H1 (cell line): ENCODE measurements at regions not wholly inside any gene's neighbourhood (a gene's known extent, or its start where the extent isn't known, plus 50 kb on each side); places are given as distances from the start of the nearest gene placed in this dataset.

ENCODE experiments used
- CTCF ChIA-PET: fragments of 300-600 bp; sonication (Branson Sonifier 250); formaldehyde crosslinking; loops from one replicate; lab custom pipeline; 2021; ENCODE audit not compliant: partially characterized antibody; lab: Charles Lee
- POLR2A ChIA-PET: fragments of 300-600 bp; sonication (Branson Sonifier 250); formaldehyde crosslinking; loops from one replicate; lab custom pipeline; 2021; ENCODE audit warnings: inconsistent platforms; ENCODE audit not compliant: partially characterized antibody; lab: Charles Lee
- DNase-seq, 2 experiments: peaks; one replicate each; pipeline versions ENCODE4 v3.0.0 to v3.0.0-alpha.2; 2010 to 2022; ENCODE audit warnings: low spot score in 2 of 2, low read depth in 1 of 2, mixed read lengths in 1 of 2
- FAIRE-seq: peaks from 2 replicates; lab custom pipeline; 2011; peaks lifted over from hg19 to GRCh38; lab: Jason Lieb, UNC
- H2AFZ ChIP-seq: 2 replicates; pipeline ENCODE4 v1.8.1; 2012; ENCODE audit warnings: low read length, inconsistent platforms
- H2AK5ac ChIP-seq: 2 replicates; pipeline ENCODE4 v1.6.1; 2013; ENCODE audit warnings: low read depth, low read length
- H2BK120ac ChIP-seq: replicated peaks from 2 replicates; pipeline ENCODE3; 2013; ENCODE audit warnings: low read depth, low read length, inconsistent platforms
- H2BK12ac ChIP-seq: 2 replicates; pipeline ENCODE4 v1.6.1; 2013; ENCODE audit warnings: low read depth, low read length
- H2BK15ac ChIP-seq: 2 replicates; pipeline ENCODE4 v1.6.1; 2013; ENCODE audit warnings: low read length
- H2BK20ac ChIP-seq: 2 replicates; pipeline ENCODE4 v1.6.1; 2013; ENCODE audit warnings: low read length
- H2BK5ac ChIP-seq: 2 replicates; pipeline ENCODE4 v1.6.1; 2013; ENCODE audit warnings: low read depth, low read length
- H3K14ac ChIP-seq: 2 replicates; pipeline ENCODE4 v1.6.1; 2013; ENCODE audit warnings: inconsistent platforms; ENCODE audit not compliant: insufficient read length
- H3K18ac ChIP-seq: 2 replicates; pipeline ENCODE4 v1.6.1; 2013; ENCODE audit warnings: low read length; ENCODE audit errors: extremely low read depth
- H3K23ac ChIP-seq: 2 replicates; pipeline ENCODE4 v1.6.1; 2013; ENCODE audit warnings: inconsistent platforms; ENCODE audit not compliant: insufficient read length
- H3K23me2 ChIP-seq: 2 replicates; pipeline ENCODE4 v1.6.1; 2013; ENCODE audit warnings: low read depth, low read length
- H3K27ac ChIP-seq: 2 replicates; pipeline ENCODE4 v1.6.1; 2011; ENCODE audit warnings: low read depth, low read length, inconsistent platforms
- H3K27me3 ChIP-seq, 4 experiments: replicated peaks in 1 of 4; 1 replicate in 1 of 4; 2 replicates in 3 of 4; pipeline versions ENCODE4 v1.6.1 to v1.8.1; 2011 to 2013; ENCODE audit warnings: low read length in 3 of 4, mild to moderate bottlenecking in 3 of 4, inconsistent platforms in 2 of 4, mixed read lengths in 2 of 4, moderate library complexity in 1 of 4; ENCODE audit not compliant: control insufficient read depth in 3 of 4, insufficient read depth in 3 of 4; ENCODE audit errors: extremely low read depth in 1 of 4
- H3K36me3 ChIP-seq, 4 experiments: 2 replicates each; pipeline versions ENCODE4 v1.6.1 to v1.8.1; 2011 to 2013; ENCODE audit warnings: mild to moderate bottlenecking in 4 of 4, low read length in 3 of 4, moderate library complexity in 2 of 4, control low read depth in 1 of 4, inconsistent platforms in 1 of 4; ENCODE audit not compliant: insufficient read depth in 4 of 4, control insufficient read depth in 2 of 4
- H3K4ac ChIP-seq: replicated peaks from 2 replicates; pipeline ENCODE3; 2013; ENCODE audit warnings: low read length, low read depth, mixed read lengths, inconsistent platforms; ENCODE audit not compliant: insufficient read length
- H3K4me1 ChIP-seq, 4 experiments: replicated peaks in 1 of 4; 1 replicate in 1 of 4; 2 replicates in 3 of 4; pipeline versions ENCODE4 v1.6.1 to v1.8.1; 2011 to 2013; ENCODE audit warnings: low read length in 3 of 4, inconsistent platforms in 2 of 4, mixed read lengths in 1 of 4; ENCODE audit not compliant: insufficient read depth in 4 of 4, control insufficient read depth in 3 of 4
- H3K4me2 ChIP-seq, 2 experiments: 2 replicates each; pipeline versions ENCODE4 v1.6.1 to v1.8.1; 2011 to 2013; ENCODE audit warnings: low read depth in 2 of 2, low read length in 2 of 2, control low read depth in 1 of 2, inconsistent platforms in 1 of 2, mild to moderate bottlenecking in 1 of 2; ENCODE audit not compliant: insufficient read depth in 1 of 2
- H3K4me3 ChIP-seq, 4 experiments: fragments of 200-600, 300-600 bp in 1 of 4; sonication (generic), shearing (Covaris generic), sonication (Bioruptor Twin) in 1 of 4; 2 replicates each; pipeline versions ENCODE4 v1.5.1 to v1.8.1; 2011 to 2016; ENCODE audit warnings: low read length in 4 of 4, low read depth in 3 of 4, control low read depth in 2 of 4, inconsistent platforms in 2 of 4, mild to moderate bottlenecking in 2 of 4, mixed read lengths in 1 of 4, moderate library complexity in 1 of 4; ENCODE audit not compliant: insufficient read depth in 2 of 4; ENCODE audit errors: extremely low read depth in 1 of 4
- H3K56ac ChIP-seq: replicated peaks from 2 replicates; pipeline ENCODE3; 2013; ENCODE audit warnings: low read depth, mild to moderate bottlenecking, mixed read lengths, low read length, inconsistent platforms; ENCODE audit not compliant: insufficient read length
- H3K79me1 ChIP-seq: 2 replicates; pipeline ENCODE4 v1.6.1; 2013; ENCODE audit warnings: low read depth, low read length, control low read depth
- H3K79me2 ChIP-seq, 2 experiments: 2 replicates each; pipeline versions ENCODE4 v1.6.1 to v1.8.1; 2012 to 2013; ENCODE audit warnings: low read length in 2 of 2, mild to moderate bottlenecking in 2 of 2, inconsistent platforms in 1 of 2; ENCODE audit not compliant: insufficient read depth in 2 of 2, control insufficient read depth in 1 of 2
- H3K9ac ChIP-seq, 4 experiments: replicated peaks in 1 of 4; 1 replicate in 1 of 4; 2 replicates in 3 of 4; pipeline versions ENCODE4 v1.6.1 to v1.8.1; 2011 to 2013; ENCODE audit warnings: low read depth in 3 of 4, low read length in 3 of 4, control low read depth in 2 of 4, mild to moderate bottlenecking in 2 of 4, moderate library complexity in 2 of 4, inconsistent platforms in 1 of 4; ENCODE audit errors: extremely low read depth in 1 of 4
- H3K9me3 ChIP-seq, 2 experiments: 2 replicates each; pipeline versions ENCODE4 v1.6.1 to v1.8.1; 2012 to 2013; ENCODE audit warnings: mild to moderate bottlenecking in 2 of 2, moderate library complexity in 2 of 2, control low read depth in 1 of 2, inconsistent platforms in 1 of 2, low read depth in 1 of 2, low read length in 1 of 2, mixed read lengths in 1 of 2; ENCODE audit not compliant: insufficient read depth in 2 of 2
- H4K20me1 ChIP-seq, 2 experiments: replicated peaks in 1 of 2; 2 replicates each; pipeline versions ENCODE3 to v1.8.1; 2011 to 2013; ENCODE audit warnings: inconsistent platforms in 2 of 2, low read length in 2 of 2, mild to moderate bottlenecking in 1 of 2; ENCODE audit not compliant: insufficient read depth in 2 of 2, control insufficient read depth in 1 of 2
- H4K5ac ChIP-seq: 2 replicates; pipeline ENCODE4 v1.6.1; 2013; ENCODE audit warnings: low read length, low read depth, mixed read lengths, inconsistent platforms; ENCODE audit not compliant: insufficient read length
- H4K8ac ChIP-seq: 2 replicates; pipeline ENCODE4 v1.8.0; 2013; ENCODE audit warnings: mild to moderate bottlenecking, moderate library complexity, low read length, inconsistent platforms; ENCODE audit not compliant: insufficient read depth; ENCODE audit errors: extremely low read depth
- H4K91ac ChIP-seq: replicated peaks from 2 replicates; pipeline ENCODE3; 2013; ENCODE audit warnings: low read length, mixed read lengths, inconsistent platforms; ENCODE audit not compliant: insufficient read length
- WGBS, 2 experiments: shearing (Covaris generic) in 1 of 2; methylation state at CpG; one replicate each; pipeline versions ENCODE4 v1.1.6 to v1.1.7; 2013 to 2015; ENCODE audit warnings: low lambda C conversion rate in 2 of 2, mixed read lengths in 2 of 2, inconsistent platforms in 1 of 2, low coverage in 1 of 2, missing lambda C conversion rate in 1 of 2; ENCODE audit not compliant: insufficient replicate concordance in 2 of 2, insufficient coverage in 1 of 2, insufficient read length in 1 of 2; ENCODE audit errors: extremely low coverage in 1 of 2, missing lambda C conversion rate in 1 of 2; 5-methylcytosine and 5-hydroxymethylcytosine counted together
- TF ChIP-seq, protein P1 (sequence below): IDR thresholded peaks from 2 replicates; pipeline ENCODE4 v1.6.1; 2012; ENCODE audit warnings: inconsistent platforms

DNA sequence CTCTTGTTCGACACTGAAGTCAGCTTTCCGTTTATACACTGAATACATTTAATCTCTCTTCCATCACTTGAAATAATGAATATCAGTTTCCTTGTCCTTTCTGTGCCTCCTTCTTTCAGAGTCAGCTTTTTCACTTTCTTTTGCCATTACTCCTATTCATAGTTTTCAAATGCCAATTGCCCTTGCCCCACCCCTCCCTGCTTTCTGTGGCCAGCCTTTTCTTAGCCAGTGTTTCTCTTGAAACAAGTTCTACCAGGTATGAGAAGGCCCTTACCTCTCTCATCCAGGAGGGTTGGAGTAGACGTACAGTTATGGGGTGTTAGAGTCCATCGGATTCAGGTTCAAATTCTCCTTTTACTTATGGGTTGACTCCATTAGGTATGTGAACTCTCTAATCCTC lies 574.7 kb upstream of the SEMA6A start:
- Histone ChIP-seq H3K79me2 (no peaks in the 10 kb centered on the region), H2AFZ (no peak overlapping the region), H3K56ac (no peak overlapping the region), H3K4ac (no peak overlapping the region), H3K18ac (no peak overlapping the region), H3K4me3 (no peak overlapping the region), H2BK12ac (no peak overlapping the region), H3K23ac (no peak overlapping the region), H3K4me1 (peaks cover 0 to 2% (median 0%) of the 10 kb centered on the region in 4 experiments; a peak in 1 of 7 replicates), H3K14ac (no peak overlapping the region), H3K23me2 (no peaks in the 10 kb centered on the region), H2BK20ac (no peak overlapping the region), H4K8ac (no peak overlapping the region), H3K79me1 (no peaks in the 10 kb centered on the region), H3K9ac (no peak overlapping the region), H3K4me2 (no peak overlapping the region), H4K20me1 (no peaks in the 10 kb centered on the region), H4K5ac (no peak overlapping the region), H2AK5ac (no peak overlapping the region), H2BK5ac (no peak overlapping the region), H2BK120ac (no peak overlapping the region), H3K36me3 (no peaks in the 10 kb centered on the region), H3K27ac (no peak overlapping the region), H2BK15ac (no peak overlapping the region), H3K27me3 (no peaks in the 10 kb centered on the region), H3K9me3 (no peaks in the 10 kb centered on the region), H4K91ac (no peak overlapping the region)
- FAIRE-seq (no peak), DNase-seq (no peak)
- ChIA-PET CTCF (no interaction called here), POLR2A (no interaction called here)
- 82% methylated on average over 4 of the region's 4 CpGs; no CpG with 5 or more reads in 1 of the 2 experiments for WGBS, 2 experiments
- TF ChIP-seq, protein P1, sequence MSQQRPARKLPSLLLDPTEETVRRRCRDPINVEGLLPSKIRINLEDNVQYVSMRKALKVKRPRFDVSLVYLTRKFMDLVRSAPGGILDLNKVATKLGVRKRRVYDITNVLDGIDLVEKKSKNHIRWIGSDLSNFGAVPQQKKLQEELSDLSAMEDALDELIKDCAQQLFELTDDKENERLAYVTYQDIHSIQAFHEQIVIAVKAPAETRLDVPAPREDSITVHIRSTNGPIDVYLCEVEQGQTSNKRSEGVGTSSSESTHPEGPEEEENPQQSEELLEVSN, result no peak
